Effector memory CD8-positive, alpha-beta T cell (primary cell): ENCODE measurements at regions not wholly inside any gene's neighbourhood (a gene's known extent, or its start where the extent isn't known, plus 50 kb on each side); places are given as distances from the start of the nearest gene placed in this dataset.
"Not testable (repeated sequence)": the region's sequence is repeated elsewhere in the genome, so short reads cannot be mapped to it uniquely, and the experiment has no call there.

ENCODE experiments used
- ATAC-seq: fragments of 150-1000 bp; cut with Tn5 transposase; replicated peaks from 2 replicates; pipeline ENCODE4 v1.10.0; 2021; ENCODE audit warnings: mild to moderate bottlenecking, moderate library complexity
- DNase-seq, 3 experiments: peaks; one replicate each; pipeline ENCODE4 v3.0.0; 2021
- H3K27ac Mint-ChIP-seq, 2 donors: one replicate each; pipeline ENCODE4 v1.8.0; 2022; ENCODE audit warnings: mild to moderate bottlenecking in 2 of 2, mixed read lengths in 2 of 2, moderate library complexity in 2 of 2
- H3K27me3 Mint-ChIP-seq, 2 donors: one replicate each; pipeline ENCODE4 v1.8.0; 2022; ENCODE audit warnings: mixed read lengths in 2 of 2
- H3K36me3 Mint-ChIP-seq: one replicate; pipeline ENCODE4 v1.8.0; 2022; ENCODE audit warnings: mild to moderate bottlenecking, moderate library complexity, mixed read lengths; ENCODE audit not compliant: insufficient read depth
- H3K4me1 Mint-ChIP-seq, 2 donors: one replicate each; pipeline ENCODE4 v1.8.0; 2022; ENCODE audit warnings: low read depth in 2 of 2, mixed read lengths in 2 of 2
- H3K4me3 Mint-ChIP-seq, 2 donors: one replicate each; pipeline ENCODE4 v1.8.0; 2022; ENCODE audit warnings: mild to moderate bottlenecking in 2 of 2, mixed read lengths in 2 of 2, moderate library complexity in 2 of 2
- H3K9me3 Mint-ChIP-seq, 2 donors: one replicate each; pipeline ENCODE4 v1.8.0; 2022; ENCODE audit warnings: mixed read lengths in 2 of 2

- Mint-ChIP-seq H3K4me1 (no peaks in the 10 kb centered on the region), H3K36me3 (no peaks in the 10 kb centered on the region)
- no peak for ATAC-seq
Measured at GRCh38 chr4:183374950-183375555, 52.8 kb upstream of the CLDN24 start.

GRCh38 chr4:183376381-183376780 is 54.2 kb upstream of the CLDN24 start:
- Mint-ChIP-seq H3K36me3 (no peaks in the 10 kb centered on the region), H3K27ac (no peak overlapping the region), H3K9me3 (peaks cover 0 to 7% of the 10 kb centered on the region in 2 donors), H3K4me3 (no peak overlapping the region), H3K27me3 (peaks cover 19 to 62% of the 10 kb centered on the region in 2 donors), H3K4me1 (no peaks in the 10 kb centered on the region)
- ATAC-seq (no peak), DNase-seq (no peak)

More at GRCh38 chr4:183374950-183375555, 52.8 kb upstream of the CLDN24 start:
- Mint-ChIP-seq H3K27ac (no peak overlapping the region), H3K4me3 (no peak overlapping the region), H3K27me3 (peaks cover 28 to 64% of the 10 kb centered on the region in 2 donors), H3K9me3 (peaks cover 0 to 7% of the 10 kb centered on the region in 2 donors)
- no peak for DNase-seq

GRCh38 chr4:183377491-183377890 is 55.3 kb upstream of the CLDN24 start:
- Mint-ChIP-seq H3K4me1 (no peaks in the 10 kb centered on the region), H3K27me3 (peaks cover 19 to 54% of the 10 kb centered on the region in 2 donors), H3K36me3 (no peaks in the 10 kb centered on the region), H3K4me3 (no peak overlapping the region), H3K27ac (no peak overlapping the region), H3K9me3 (peaks cover 0 to 7% of the 10 kb centered on the region in 2 donors)
- ATAC-seq (no peak), DNase-seq (no peak)

GRCh38 chr4:183378347-183378746 is 56.1 kb upstream of the CLDN24 start:
- peaks cover 19 to 54% of the 10 kb centered on the region in 2 donors for H3K27me3 Mint-ChIP-seq
- not testable (repeated sequence) for H3K9me3 Mint-ChIP-seq, H3K4me3 Mint-ChIP-seq, H3K4me1 Mint-ChIP-seq, ATAC-seq, H3K36me3 Mint-ChIP-seq, H3K27ac Mint-ChIP-seq, DNase-seq

GRCh38 chr4:183380901-183381300 is 58.7 kb upstream of the CLDN24 start:
- Mint-ChIP-seq H3K4me3 (no peak overlapping the region), H3K4me1 (no peaks in the 10 kb centered on the region), H3K27me3 (peaks cover 19 to 46% of the 10 kb centered on the region in 2 donors), H3K36me3 (no peaks in the 10 kb centered on the region), H3K27ac (no peak overlapping the region), H3K9me3 (peaks cover 0 to 7% of the 10 kb centered on the region in 2 donors)
- DNase-seq (no peak), ATAC-seq (no peak)

- H3K27ac Mint-ChIP-seq = no peak overlapping the region
- H3K4me1 Mint-ChIP-seq = no peaks in the 10 kb centered on the region
- ATAC-seq = no peak
- no peaks in the 10 kb centered on the region for H3K36me3 Mint-ChIP-seq
- DNase-seq = no peak
- H3K9me3 Mint-ChIP-seq = peaks cover 0 to 5% of the 10 kb centered on the region in 2 donors
- no peak overlapping the region for H3K4me3 Mint-ChIP-seq
- H3K27me3 Mint-ChIP-seq = peaks cover 13 to 31% of the 10 kb centered on the region in 2 donors
Measured at GRCh38 chr4:183383606-183384005, 60.8 kb upstream of the CDKN2AIP start.

GRCh38 chr4:183384516-183384915 is 59.9 kb upstream of the CDKN2AIP start:
- Mint-ChIP-seq H3K36me3 (no peaks in the 10 kb centered on the region), H3K4me3 (no peak overlapping the region), H3K27me3 (peaks cover 16 to 33% of the 10 kb centered on the region in 2 donors), H3K4me1 (no peaks in the 10 kb centered on the region), H3K27ac (no peak overlapping the region), H3K9me3 (no peaks in the 10 kb centered on the region)
- ATAC-seq = no peak
- DNase-seq = no peak

- no peaks in the 10 kb centered on the region for H3K4me1 Mint-ChIP-seq
- no peaks in the 10 kb centered on the region for H3K36me3 Mint-ChIP-seq
- H3K4me3 Mint-ChIP-seq = no peak overlapping the region
Measured at GRCh38 chr4:183384983-183385382, 59.5 kb upstream of the CDKN2AIP start.

GRCh38 chr4:183388021-183388420 is 56.4 kb upstream of the CDKN2AIP start:
- no peak overlapping the region for H3K4me3 Mint-ChIP-seq
- peaks cover 34 to 42% of the 10 kb centered on the region in 2 donors for H3K27me3 Mint-ChIP-seq
- no peaks in the 10 kb centered on the region for H3K36me3 Mint-ChIP-seq
- no peak for DNase-seq
- H3K27ac Mint-ChIP-seq = no peak overlapping the region
- ATAC-seq = no peak
- no peaks in the 10 kb centered on the region for H3K9me3 Mint-ChIP-seq
- H3K4me1 Mint-ChIP-seq = no peaks in the 10 kb centered on the region

More at GRCh38 chr4:183384983-183385382, 59.5 kb upstream of the CDKN2AIP start:
- peaks cover 16 to 33% of the 10 kb centered on the region in 2 donors for H3K27me3 Mint-ChIP-seq
- H3K9me3 Mint-ChIP-seq = no peaks in the 10 kb centered on the region
- ATAC-seq (no peak), DNase-seq (no peak)
- no peak overlapping the region for H3K27ac Mint-ChIP-seq

- ATAC-seq = no peak
- H3K9me3 Mint-ChIP-seq = no peaks in the 10 kb centered on the region
- peaks cover 39 to 49% of the 10 kb centered on the region in 2 donors for H3K27me3 Mint-ChIP-seq
- no peak overlapping the region for H3K4me3 Mint-ChIP-seq
- H3K27ac Mint-ChIP-seq = no peak overlapping the region
- H3K36me3 Mint-ChIP-seq = peaks cover under 1% of the 10 kb centered on the region
- H3K4me1 Mint-ChIP-seq = no peaks in the 10 kb centered on the region
- DNase-seq = no peak
Measured at GRCh38 chr4:183388777-183389176, 55.7 kb upstream of the CDKN2AIP start.

GRCh38 chr4:183390374-183390773 is 54.1 kb upstream of the CDKN2AIP start:
- H3K4me3 Mint-ChIP-seq = no peak overlapping the region
- H3K36me3 Mint-ChIP-seq = peaks cover 4% of the 10 kb centered on the region
- no peaks in the 10 kb centered on the region for H3K4me1 Mint-ChIP-seq
- DNase-seq (no peak), ATAC-seq (no peak)
- H3K9me3 Mint-ChIP-seq = no peaks in the 10 kb centered on the region
- H3K27ac Mint-ChIP-seq = no peak overlapping the region
- peaks cover 48 to 60% of the 10 kb centered on the region in 2 donors for H3K27me3 Mint-ChIP-seq

GRCh38 chr4:183391204-183391603 is 53.2 kb upstream of the CDKN2AIP start:
- Mint-ChIP-seq H3K9me3 (no peaks in the 10 kb centered on the region), H3K36me3 (peaks cover 4% of the 10 kb centered on the region), H3K27ac (no peak overlapping the region), H3K27me3 (peaks cover 48 to 60% of the 10 kb centered on the region in 2 donors), H3K4me1 (no peaks in the 10 kb centered on the region), H3K4me3 (no peak overlapping the region)
- DNase-seq = no peak
- no peak for ATAC-seq

- no peak overlapping the region for H3K4me3 Mint-ChIP-seq
- no peak overlapping the region for H3K27ac Mint-ChIP-seq
- no peaks in the 10 kb centered on the region for H3K9me3 Mint-ChIP-seq
- ATAC-seq (no peak), DNase-seq (no peak)
- peaks cover 49 to 60% of the 10 kb centered on the region in 2 donors for H3K27me3 Mint-ChIP-seq
- H3K36me3 Mint-ChIP-seq = peaks cover 4% of the 10 kb centered on the region
- peaks cover under 1 to 3% of the 10 kb centered on the region in 2 donors for H3K4me1 Mint-ChIP-seq
Measured at GRCh38 chr4:183392377-183392776, 52.1 kb upstream of the CDKN2AIP start.

- Mint-ChIP-seq H3K27ac (no peak overlapping the region), H3K4me1 (peaks cover 9 to 10% of the 10 kb centered on the region in 2 donors), H3K36me3 (peaks cover 4% of the 10 kb centered on the region), H3K27me3 (peaks cover 49 to 52% of the 10 kb centered on the region in 2 donors), H3K9me3 (no peaks in the 10 kb centered on the region), H3K4me3 (no peak overlapping the region)
- ATAC-seq (no peak), DNase-seq (no peak)
Measured at GRCh38 chr4:183393446-183393845, 51.0 kb upstream of the CDKN2AIP start.
